Common myeloid progenitor, CD34-positive (primary cell): ENCODE measurements at regions not wholly inside any gene's neighbourhood (a gene's known extent, or its start where the extent isn't known, plus 50 kb on each side); places are given as distances from the start of the nearest gene placed in this dataset.
"Not testable (repeated sequence)": the region's sequence is repeated elsewhere in the genome, so short reads cannot be mapped to it uniquely, and the experiment has no call there.

Source experiments
- CTCF ChIA-PET: fragments of 350-600 bp; sonication (Branson Sonifier 250); formaldehyde crosslinking; loops from one replicate; lab custom pipeline; 2021; ENCODE audit warnings: antibody characterized with exemption; lab: Charles Lee
- POLR2A ChIA-PET: fragments of 350-600 bp; sonication (Branson Sonifier 250); formaldehyde crosslinking; loops from one replicate; lab custom pipeline; 2021; ENCODE audit warnings: antibody characterized with exemption; lab: Charles Lee
- DNase-seq, 3 donors: peaks; one replicate each; pipeline versions ENCODE4 v3.0.0 to v3.0.0-alpha.2; 2013
- H3K27ac ChIP-seq, 2 experiments: 1 replicate in 1 of 2; 2 replicates in 1 of 2; pipeline ENCODE4 v1.7.0; 2013; ENCODE audit warnings: inconsistent platforms in 2 of 2, low read length in 2 of 2, mild to moderate bottlenecking in 2 of 2, low read depth in 1 of 2, moderate library complexity in 1 of 2; ENCODE audit not compliant: severe bottlenecking in 2 of 2, insufficient read depth in 1 of 2, poor library complexity in 1 of 2
- H3K27me3 ChIP-seq, 5 experiments: replicated peaks in 2 of 5; 1 replicate in 3 of 5; 2 replicates in 2 of 5; pipeline versions ENCODE4 v1.6.1 to v1.7.0; 2013; ENCODE audit warnings: low read length in 4 of 5, mild to moderate bottlenecking in 2 of 5, moderate library complexity in 2 of 5, inconsistent platforms in 1 of 5; ENCODE audit not compliant: insufficient read depth in 5 of 5, control insufficient read depth in 4 of 5
- H3K36me3 ChIP-seq, 4 experiments: 1 replicate in 2 of 4; 2 replicates in 2 of 4; pipeline versions ENCODE4 v1.6.1 to v1.7.0; 2013; ENCODE audit warnings: low read length in 3 of 4, control low read depth in 1 of 4, mild to moderate bottlenecking in 1 of 4; ENCODE audit not compliant: control insufficient read depth in 4 of 4, insufficient read depth in 4 of 4
- H3K4me1 ChIP-seq, 4 experiments: 1 replicate in 3 of 4; 2 replicates in 1 of 4; pipeline versions ENCODE4 v1.6.1 to v1.7.1; 2013; ENCODE audit warnings: low read length in 3 of 4, mild to moderate bottlenecking in 3 of 4, control low read depth in 1 of 4, inconsistent platforms in 1 of 4, moderate library complexity in 1 of 4; ENCODE audit not compliant: control insufficient read depth in 4 of 4, insufficient read depth in 4 of 4; ENCODE audit errors: control extremely low read depth in 1 of 4
- H3K4me3 ChIP-seq, 7 experiments: 1 replicate in 4 of 7; 2 replicates in 3 of 7; pipeline versions ENCODE4 v1.5.1 to v1.7.0; 2013; ENCODE audit warnings: mild to moderate bottlenecking in 7 of 7, low read length in 6 of 7, moderate library complexity in 6 of 7, inconsistent platforms in 2 of 7, low read depth in 2 of 7, control low read depth in 1 of 7; ENCODE audit not compliant: insufficient read depth in 4 of 7, control insufficient read depth in 1 of 7; ENCODE audit errors: extremely low read depth in 1 of 7
- H3K9me3 ChIP-seq, 5 experiments: 1 replicate in 4 of 5; 2 replicates in 1 of 5; pipeline versions ENCODE4 v1.6.1 to v1.7.1; 2013; ENCODE audit warnings: low read length in 4 of 5, mild to moderate bottlenecking in 2 of 5, inconsistent platforms in 1 of 5, low read depth in 1 of 5, moderate library complexity in 1 of 5; ENCODE audit not compliant: control insufficient read depth in 4 of 5, insufficient read depth in 2 of 5; ENCODE audit errors: control extremely low read depth in 1 of 5
- WGBS: methylation state at CpG from one replicate; pipeline ENCODE4 v1.1.5; 2013; ENCODE audit not compliant: insufficient coverage; 5-methylcytosine and 5-hydroxymethylcytosine counted together

DNA sequence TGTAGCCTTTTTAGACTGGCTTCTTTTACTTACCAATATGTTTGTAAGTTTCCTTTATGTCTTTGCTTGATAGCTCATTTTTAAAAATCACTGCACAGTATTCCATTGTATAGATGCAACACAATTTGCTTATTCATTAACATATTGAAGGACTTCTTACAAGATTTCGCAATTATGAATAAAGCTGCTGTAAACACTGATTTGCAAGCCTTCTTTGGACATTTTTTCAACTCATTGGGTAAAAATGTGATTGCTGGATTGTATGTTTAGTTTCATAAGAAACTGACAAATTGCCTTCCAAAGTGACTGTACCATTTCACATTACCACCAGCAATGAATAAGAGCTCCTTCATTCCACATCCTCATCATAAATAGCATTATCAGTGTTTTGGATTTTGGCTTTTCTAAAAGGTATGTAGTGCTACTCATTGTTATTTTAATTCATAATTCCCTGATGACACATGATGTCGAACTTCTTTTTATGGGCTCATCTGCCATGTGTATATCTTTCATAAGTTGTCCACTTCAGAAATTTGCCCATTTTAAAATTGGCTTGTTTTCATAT is 80.7 kb downstream of the TFAP2B start:
- Histone ChIP-seq H3K27me3 (no peaks in the 10 kb centered on the region), H3K9me3 (peaks cover 0 to 2% (median 0%) of the 10 kb centered on the region in 5 experiments), H3K4me3 (no peak overlapping the region), H3K36me3 (no peaks in the 10 kb centered on the region), H3K27ac (no peak overlapping the region), H3K4me1 (no peaks in the 10 kb centered on the region)
- ChIA-PET POLR2A (no interaction called here), CTCF (no interaction called here)
- DNase-seq = no peak
- WGBS = no CpG with 5 or more reads among the region's 2 CpGs

DNA sequence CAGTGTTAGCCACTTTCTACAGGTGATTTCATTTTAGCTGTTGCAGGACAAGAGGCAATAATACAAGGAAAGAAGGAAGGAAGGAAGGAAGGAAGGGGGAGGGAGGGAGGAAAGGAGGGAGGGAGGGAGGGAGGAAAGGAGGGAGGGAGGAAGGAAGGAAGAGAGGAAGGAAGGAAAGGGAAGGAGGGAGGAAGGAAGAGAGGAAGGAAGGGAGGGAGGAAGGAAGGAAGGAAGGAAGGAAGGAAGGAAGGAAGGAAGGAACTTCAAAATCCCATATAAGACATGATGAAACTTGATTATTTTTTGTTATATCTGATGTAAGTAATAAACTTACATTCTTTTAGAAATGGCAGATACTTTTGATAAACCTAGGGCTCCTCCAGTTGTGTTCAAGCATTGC is 83.6 kb downstream of the TFAP2B start:
- Histone ChIP-seq H3K4me3 (no peak overlapping the region), H3K27me3 (no peaks in the 10 kb centered on the region), H3K36me3 (no peaks in the 10 kb centered on the region), H3K27ac (no peak overlapping the region), H3K9me3 (no peaks in the 10 kb centered on the region), H3K4me1 (no peaks in the 10 kb centered on the region)
- no peak for DNase-seq
- ChIA-PET CTCF (no interaction called here), POLR2A (no interaction called here)

DNA sequence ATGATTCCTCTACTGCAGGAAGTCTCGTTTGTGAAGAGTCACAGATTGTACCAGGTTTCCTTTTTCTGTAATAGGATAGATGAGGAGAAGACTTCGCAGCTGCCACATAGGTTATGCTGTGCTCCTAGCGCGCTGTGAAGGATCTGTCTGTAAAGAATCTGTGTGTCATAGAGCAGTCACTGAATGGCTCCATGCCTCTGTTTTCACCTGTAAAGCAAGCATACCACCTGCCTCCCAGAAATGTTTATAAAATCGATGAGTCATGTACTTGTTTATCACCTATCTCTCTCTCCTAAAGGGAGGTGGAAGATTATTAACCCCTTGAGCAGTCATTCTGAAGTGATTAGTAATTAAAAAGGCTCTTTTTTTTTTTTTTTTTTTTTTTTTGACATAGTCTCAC is 86.6 kb downstream of the TFAP2B start:
- CTCF ChIA-PET = no interaction called here
- Histone ChIP-seq H3K27ac (no peak overlapping the region), H3K9me3 (no peaks in the 10 kb centered on the region), H3K27me3 (no peaks in the 10 kb centered on the region), H3K4me1 (no peaks in the 10 kb centered on the region), H3K36me3 (no peaks in the 10 kb centered on the region), H3K4me3 (no peak overlapping the region)
- POLR2A ChIA-PET = no interaction called here
- WGBS = no CpG with 5 or more reads among the region's 5 CpGs
- DNase-seq = no peak

DNA sequence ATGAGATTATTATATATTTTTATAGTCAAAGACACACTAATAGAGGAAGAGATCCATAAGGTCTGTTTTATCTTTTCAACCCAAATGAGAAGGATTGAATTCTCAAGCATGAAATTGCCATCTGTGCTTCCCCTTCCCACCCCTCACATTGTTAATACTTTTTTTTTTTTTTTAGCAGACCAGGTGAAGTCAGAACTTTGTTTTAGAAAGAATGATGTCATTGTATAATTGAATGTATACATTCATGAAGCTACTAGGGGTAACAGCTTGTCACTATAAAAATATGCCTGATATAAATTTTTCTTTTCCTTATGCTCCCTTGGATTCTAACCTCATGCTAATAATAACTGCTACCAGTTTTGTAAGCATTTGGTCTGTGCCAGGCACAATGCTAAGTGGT is 88.9 kb downstream of the TFAP2B start:
- ChIA-PET POLR2A (no interaction called here), CTCF (no interaction called here)

DNA sequence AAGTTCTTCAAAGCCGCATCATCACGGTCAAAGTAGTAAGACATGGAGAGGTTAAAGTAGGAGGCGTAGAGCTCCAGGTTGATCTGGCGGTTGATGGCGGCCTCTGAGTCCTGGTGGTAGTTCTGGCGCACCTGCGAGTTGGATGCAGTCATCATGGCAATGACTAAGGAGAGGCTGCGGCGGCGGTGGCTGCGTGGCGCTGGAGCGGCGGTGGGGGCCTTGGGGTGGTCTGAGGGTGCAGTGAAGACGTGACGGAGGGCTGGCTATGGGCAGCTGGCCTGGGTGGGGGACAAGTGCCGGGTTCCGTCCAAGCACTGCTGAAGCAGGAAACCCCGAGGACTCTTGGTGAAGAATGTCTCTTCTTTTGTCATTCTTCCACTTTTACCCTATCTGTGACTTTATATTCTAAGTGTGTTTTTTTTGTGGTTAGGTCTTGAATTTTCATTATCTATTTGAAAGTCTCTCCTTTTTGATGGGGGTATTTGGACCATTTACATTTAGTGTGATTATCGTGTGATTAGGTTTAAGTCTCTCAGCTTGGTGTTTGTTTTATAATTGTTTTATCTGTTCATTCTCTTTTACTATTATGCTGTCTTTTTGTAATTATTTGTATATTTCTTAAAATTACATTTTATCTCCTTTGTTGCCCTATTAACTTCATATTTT is 94.6 kb downstream of the TFAP2B start:
- WGBS = 94% methylated on average over 10 of the region's 20 CpGs
- Histone ChIP-seq H3K27ac (no peak overlapping the region), H3K9me3 (peaks cover 0 to 10% (median 0%) of the 10 kb centered on the region in 5 experiments), H3K4me3 (no peak overlapping the region), H3K27me3 (no peaks in the 10 kb centered on the region), H3K4me1 (no peaks in the 10 kb centered on the region), H3K36me3 (no peaks in the 10 kb centered on the region)
- DNase-seq = no peak
- POLR2A ChIA-PET = no interaction called here
- CTCF ChIA-PET = no interaction called here

More for the DNA sequence above, 88.9 kb downstream of the TFAP2B start:
- Histone ChIP-seq H3K4me3 (no peak overlapping the region), H3K27ac (no peak overlapping the region), H3K4me1 (no peaks in the 10 kb centered on the region), H3K9me3 (peaks cover 0 to 1% (median 0%) of the 10 kb centered on the region in 5 experiments), H3K36me3 (no peaks in the 10 kb centered on the region), H3K27me3 (no peaks in the 10 kb centered on the region)
- no peak for DNase-seq

DNA sequence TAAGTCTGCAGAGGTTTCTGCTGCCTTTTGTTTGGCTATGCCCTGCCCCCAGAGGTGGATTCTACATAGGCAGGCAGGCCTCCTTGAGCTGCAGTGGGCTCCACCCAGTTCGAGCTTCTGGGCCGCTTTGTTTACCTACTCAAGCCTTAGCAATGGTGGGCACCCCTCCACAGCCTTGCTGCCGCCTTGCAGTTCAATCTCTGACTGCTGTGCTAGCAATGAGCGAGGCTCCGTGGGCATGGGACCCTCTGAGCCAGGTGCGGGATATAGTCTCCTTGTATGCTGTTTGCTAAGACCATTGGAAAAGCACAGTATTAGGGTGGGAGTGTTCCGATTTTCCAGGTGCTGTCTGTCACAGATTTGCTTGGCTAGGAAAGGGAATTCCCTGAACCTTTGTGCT is 102.7 kb downstream of the TFAP2B start:
- peaks cover 0 to 13% (median 0%) of the 10 kb centered on the region in 4 experiments for H3K4me1 ChIP-seq
- DNase-seq, H3K36me3 ChIP-seq, H3K27ac ChIP-seq, H3K4me3 ChIP-seq, H3K27me3 ChIP-seq, H3K9me3 ChIP-seq, CTCF ChIA-PET, POLR2A ChIA-PET: not testable (repeated sequence)
- WGBS = 100% methylated on average over 3 of the region's 7 CpGs

DNA sequence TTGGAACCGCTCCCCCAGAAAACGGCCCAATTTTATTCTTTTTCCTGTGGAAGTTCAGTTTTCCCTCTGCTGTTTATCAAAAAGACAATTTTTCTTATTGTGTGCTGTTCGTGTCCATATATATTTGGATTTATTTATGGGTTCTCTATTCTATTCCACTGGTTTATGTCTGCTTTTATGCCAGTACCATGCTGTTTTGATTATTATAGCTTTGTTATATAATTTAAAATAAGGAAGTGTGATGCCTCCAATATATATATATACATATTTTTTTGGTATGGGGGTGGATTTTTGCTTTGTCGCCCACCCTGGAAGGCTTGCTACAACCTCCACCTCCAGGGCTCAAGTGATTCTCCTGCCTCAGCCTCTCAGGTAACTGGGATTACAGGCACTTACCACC is 103.3 kb downstream of the TFAP2B start:
- no peak overlapping the region for H3K4me3 ChIP-seq
- H3K36me3 ChIP-seq = no peaks in the 10 kb centered on the region
- POLR2A ChIA-PET = no interaction called here
- peaks cover 0 to 3% (median 2%) of the 10 kb centered on the region in 5 experiments for H3K9me3 ChIP-seq
- H3K27ac ChIP-seq = no peak overlapping the region
- H3K4me1 ChIP-seq = peaks cover 0 to 13% (median 0%) of the 10 kb centered on the region in 4 experiments
- WGBS = no CpG with 5 or more reads among the region's 4 CpGs
- no peaks in the 10 kb centered on the region for H3K27me3 ChIP-seq
- no peak for DNase-seq
- CTCF ChIA-PET = no interaction called here
